HepG2 (cell line): ENCODE measurements at regions not wholly inside any gene's neighbourhood (a gene's known extent, or its start where the extent isn't known, plus 50 kb on each side); places are given as distances from the start of the nearest gene placed in this dataset.

Experiments used
- ATAC-seq: fragments of 200-7000 bp; cut with Tn5 transposase; 3 replicates; pipeline ENCODE4 v1.9.1; 2020; ENCODE audit warnings: mild to moderate bottlenecking, moderate library complexity
- BruUV-seq: library from RNA; stranded (reverse); fragments of 400-500 nt; replicated peaks from 2 replicates; lab custom pipeline; 2021; lab: Mats Ljungman, UMichigan
- CTCF ChIA-PET: fragments of 300-600 bp; formaldehyde crosslinking; extraction: SDS; loops from one replicate; lab custom pipeline; 2021; ENCODE audit warnings: low total read pairs, inconsistent platforms, low intra/inter-chr PET ratio; lab: Yijun Ruan, JAX
- POLR2A ChIA-PET: fragments of 350-600 bp; sonication (Branson Sonifier 250); formaldehyde crosslinking; loops from one replicate; lab custom pipeline; 2020; ENCODE audit warnings: antibody characterized with exemption, inconsistent platforms; lab: Yijun Ruan, JAX
- DNase-seq: peaks from one replicate; pipeline ENCODE4 v3.0.0-alpha.2; 2015; ENCODE audit warnings: low spot score
- FAIRE-seq: peaks from 3 replicates; lab custom pipeline; 2011; peaks lifted over from hg19 to GRCh38; lab: Jason Lieb, UNC
- H2AFZ ChIP-seq: one replicate; pipeline ENCODE4 v1.6.1; 2011; ENCODE audit warnings: low read length, inconsistent platforms
- H3K27ac ChIP-seq: fragments of 300-600 bp; 3 replicates; pipeline ENCODE4 v1.8.0; 2011; ENCODE audit warnings: mixed run types, mild to moderate bottlenecking, mixed read lengths, low read length, inconsistent platforms; ENCODE audit not compliant: insufficient read depth; ENCODE audit errors: extremely low read length
- H3K27me3 ChIP-seq, 2 experiments: fragments of 200-600 bp in 1 of 2; 2 replicates in 1 of 2; 3 replicates in 1 of 2; pipeline versions ENCODE4 v1.6.0 to v1.8.0; 2011; ENCODE audit warnings: low read length in 2 of 2, mild to moderate bottlenecking in 2 of 2, moderate library complexity in 2 of 2, inconsistent platforms in 1 of 2; ENCODE audit not compliant: insufficient read depth in 2 of 2, control insufficient read depth in 1 of 2
- H3K36me3 ChIP-seq, 2 experiments: fragments of 200-600 bp in 1 of 2; replicated peaks in 1 of 2; 2 replicates in 1 of 2; 3 replicates in 1 of 2; pipeline versions ENCODE4 v1.5.1 to v1.8.0; 2011; ENCODE audit warnings: low read length in 2 of 2, inconsistent platforms in 1 of 2; ENCODE audit not compliant: insufficient read depth in 2 of 2, control insufficient read depth in 1 of 2
- H3K4me1 ChIP-seq: 2 replicates; pipeline ENCODE4 v1.5.1; 2012; ENCODE audit warnings: low read length, inconsistent platforms; ENCODE audit not compliant: insufficient read depth
- H3K4me2 ChIP-seq: 2 replicates; pipeline ENCODE4 v1.6.0; 2011; ENCODE audit warnings: low read depth, low read length, inconsistent platforms
- H3K4me3 ChIP-seq, 3 experiments: fragments of 200-600 bp in 1 of 3; sonication (generic), shearing (Covaris generic) in 1 of 3; replicated peaks in 1 of 3; 2 replicates each; pipeline ENCODE4 v1.5.1; 2011 to 2016; ENCODE audit warnings: low read length in 3 of 3, inconsistent platforms in 2 of 3, low read depth in 2 of 3, mild to moderate bottlenecking in 2 of 3, control low read depth in 1 of 3, mixed read lengths in 1 of 3; ENCODE audit not compliant: insufficient read depth in 1 of 3
- H3K79me2 ChIP-seq: one replicate; pipeline ENCODE4 v1.6.1; 2011; ENCODE audit warnings: low read length, inconsistent platforms; ENCODE audit not compliant: insufficient read depth
- H3K9ac ChIP-seq: 2 replicates; pipeline ENCODE4 v1.6.0; 2011; ENCODE audit warnings: mild to moderate bottlenecking, low read depth, low read length, inconsistent platforms; ENCODE audit not compliant: insufficient read depth
- H3K9me3 ChIP-seq: 2 replicates; pipeline ENCODE4 v1.5.1; 2012; ENCODE audit warnings: mild to moderate bottlenecking, low read length
- H4K20me1 ChIP-seq: 2 replicates; pipeline ENCODE4 v1.6.0; 2011; ENCODE audit warnings: inconsistent platforms, mild to moderate bottlenecking, low read length, moderate library complexity; ENCODE audit not compliant: insufficient read depth
- ERF ChIP-seq: IDR thresholded peaks from 2 replicates; pipeline ENCODE4 v1.6.1; 2018; ENCODE audit warnings: missing biosample characterization, missing genetic modification reagents
- IKZF5 ChIP-seq: IDR thresholded peaks from 2 replicates; pipeline ENCODE4 v1.6.1; 2018; ENCODE audit warnings: missing genetic modification reagents, mild to moderate bottlenecking, missing compliant biosample characterization
- MIER2 ChIP-seq: IDR thresholded peaks from 2 replicates; pipeline ENCODE4 v1.6.1; 2016; ENCODE audit warnings: missing biosample characterization, missing genetic modification reagents
- PAXIP1 ChIP-seq: sonication (generic); formaldehyde crosslinking; conservative IDR thresholded peaks from 2 replicates; pipeline ENCODE4 v1.4.0; 2020; ENCODE audit warnings: mild to moderate bottlenecking, missing genetic modification reagents, moderate library complexity
- RCOR2 ChIP-seq: IDR thresholded peaks from 2 replicates; pipeline ENCODE4 v1.6.1; 2016; ENCODE audit warnings: missing biosample characterization, missing genetic modification reagents
- SP2 ChIP-seq: sonication (generic); formaldehyde crosslinking; IDR thresholded peaks from 2 replicates; pipeline ENCODE4 v1.5.1; 2020; ENCODE audit warnings: mild to moderate bottlenecking, missing genetic modification reagents
- SP4 ChIP-seq: sonication (generic); formaldehyde crosslinking; IDR thresholded peaks from 2 replicates; pipeline ENCODE4 v1.8.1; 2023; ENCODE audit warnings: mild to moderate bottlenecking, missing genetic modification reagents
- U2AF1 ChIP-seq: fragments of 200-400 bp; formaldehyde crosslinking; optimal IDR thresholded peaks from 2 replicates; pipeline ENCODE3; 2017; ENCODE audit warnings: mild to moderate bottlenecking, low read depth, low read length
- WIZ ChIP-seq: sonication (generic); formaldehyde crosslinking; IDR thresholded peaks from 2 replicates; pipeline ENCODE4 v1.5.1; 2020; ENCODE audit warnings: mild to moderate bottlenecking, missing genetic modification reagents
- YEATS4 ChIP-seq: sonication (generic); formaldehyde crosslinking; IDR thresholded peaks from 2 replicates; pipeline ENCODE4 v1.4.0; 2020; ENCODE audit warnings: missing genetic modification reagents, borderline replicate concordance
- ZNF207 ChIP-seq: fragments of 450-650 bp; IDR thresholded peaks from 2 replicates; pipeline ENCODE4 v1.6.1; 2016; ENCODE audit warnings: antibody characterized with exemption, borderline replicate concordance
- ZNF264 ChIP-seq: sonication (generic); formaldehyde crosslinking; IDR thresholded peaks from 2 replicates; pipeline ENCODE4 v1.4.0; 2020; ENCODE audit warnings: missing genetic modification reagents
- ZNF281 ChIP-seq: sonication (generic); formaldehyde crosslinking; IDR thresholded peaks from 2 replicates; pipeline ENCODE4 v1.4.0; 2020; ENCODE audit warnings: missing genetic modification reagents, borderline replicate concordance
- ZNF446 ChIP-seq: sonication (generic); formaldehyde crosslinking; IDR thresholded peaks from 2 replicates; pipeline ENCODE4 v1.5.0; 2020; ENCODE audit warnings: mild to moderate bottlenecking, missing genetic modification reagents
- ZNF468 ChIP-seq: sonication (generic); formaldehyde crosslinking; IDR thresholded peaks from 2 replicates; pipeline ENCODE4 v1.8.0; 2022; ENCODE audit warnings: mild to moderate bottlenecking, moderate library complexity, missing genetic modification reagents
- ZNF644 ChIP-seq: IDR thresholded peaks from 2 replicates; pipeline ENCODE4 v1.6.1; 2016; ENCODE audit warnings: low read depth
- ZNF891 ChIP-seq: sonication (generic); formaldehyde crosslinking; IDR thresholded peaks from 2 replicates; pipeline ENCODE4 v1.5.0; 2020; ENCODE audit warnings: mild to moderate bottlenecking, missing genetic modification reagents
- WGBS: methylation state at CpG from one replicate; pipeline ENCODE4 v1.1.6; 2017; ENCODE audit warnings: low lambda C conversion rate; 5-methylcytosine and 5-hydroxymethylcytosine counted together
- in situ Hi-C: cut with HindIII; loops from 2 replicates; pipeline ENCODE4 v1.10.0; 2017; ENCODE audit warnings: low pct_unique_long_range_greater_than_20kb; ENCODE audit not compliant: extremely low pct_ligation_motif_present
- intact Hi-C: fragments of 100-400 bp; cut with micrococcal nuclease; formaldehyde crosslinking; loops from one replicate; pipeline ENCODE4 v1.10.0; 2022; ENCODE audit not compliant: unreplicated experiment

- TF ChIP-seq ZNF281 (CRISPR knock-in tag) (peak; percentile 13; the same call in 1 of the 2 replicates), ERF (CRISPR knock-in tag) (peak; percentile 28; the same call in 1 of the 2 replicates), MIER2 (CRISPR knock-in tag) (peak; percentile 97), WIZ (peak; percentile 81; the same call in 1 of the 2 replicates), ZNF264 (CRISPR knock-in tag) (0 out of 2 replicates have a peak, but pooled peaks have one; percentile 17), SP4 (no peak), ZNF644 (CRISPR knock-in tag) (0 out of 2 replicates have a peak, but pooled peaks have one; percentile 13)
Measured at GRCh38 chr2:136582628-136583205, 182.6 kb upstream of the THSD7B start (continued).

- no peak for TF ChIP-seq YEATS4 (CRISPR knock-in tag)
- TF ChIP-seq ZNF446 (CRISPR knock-in tag), result no peak
- TF ChIP-seq U2AF1, result no peak
- TF ChIP-seq ZNF891 (CRISPR knock-in tag), result no peak
- TF ChIP-seq IKZF5 (CRISPR knock-in tag), result no peak
- TF ChIP-seq RCOR2 (CRISPR knock-in tag), result no peak
- TF ChIP-seq ZNF468 (CRISPR knock-in tag), result no peak
- no peak for TF ChIP-seq ZNF207
- TF ChIP-seq SP2 (CRISPR knock-in tag), result no peak
- no peak for TF ChIP-seq PAXIP1 (CRISPR knock-in tag)
- H3K9ac ChIP-seq, result no peak overlapping the region
- H3K4me2 ChIP-seq, result no peak overlapping the region
- no peak for ATAC-seq
- ChIA-PET CTCF (no interaction called here), POLR2A (no interaction called here)
- no peaks in the 10 kb centered on the region for H4K20me1 ChIP-seq
- DNase-seq, result no peak
- no peaks in the 10 kb centered on the region for H3K4me1 ChIP-seq
- no peaks in the 10 kb centered on the region; a peak in 1 of 5 replicates for H3K27me3 ChIP-seq
- no TSS peak for BruUV-seq
- in situ Hi-C loops, result no loop called here
- H3K27ac ChIP-seq, result no peak overlapping the region
- no peak overlapping the region for H2AFZ ChIP-seq
- no peak overlapping the region for H3K4me3 ChIP-seq
- no peak for FAIRE-seq
- intact Hi-C loops, result no loop called here
- no peaks in the 10 kb centered on the region for H3K9me3 ChIP-seq
- H3K36me3 ChIP-seq, result no peaks in the 10 kb centered on the region
- 0% methylated on average over 1 of the region's 2 CpGs for WGBS
- no peaks in the 10 kb centered on the region for H3K79me2 ChIP-seq
Measured at GRCh38 chr2:136572335-136572734, 193.0 kb upstream of the THSD7B start.
